ENCODE measurements at regions not wholly inside any gene's neighbourhood (a gene's known extent, or its start where the extent isn't known, plus 50 kb on each side); places are given as distances from the start of the nearest gene placed in this dataset.

DNA sequence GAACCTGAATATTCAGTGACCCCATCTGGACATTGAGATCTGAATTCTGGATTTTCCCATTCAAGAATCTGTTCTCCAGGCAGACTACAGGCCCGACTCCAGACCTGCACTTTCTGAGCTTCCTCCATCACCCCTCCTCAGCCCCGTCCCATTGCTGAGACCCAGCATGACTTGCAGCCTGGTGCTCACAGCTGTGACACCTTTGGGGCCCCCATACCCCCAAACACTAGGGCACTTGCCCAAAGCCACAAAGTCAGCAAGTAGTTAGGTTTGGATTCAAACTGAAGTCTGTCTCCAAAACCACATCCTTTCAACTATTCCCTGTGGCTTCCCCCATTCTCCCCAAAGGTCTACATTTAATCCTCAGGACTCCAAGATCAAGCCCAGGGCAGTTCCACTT is 128.2 kb upstream of the ZBED5 start:
- TF ChIP-seq, protein P1, sequence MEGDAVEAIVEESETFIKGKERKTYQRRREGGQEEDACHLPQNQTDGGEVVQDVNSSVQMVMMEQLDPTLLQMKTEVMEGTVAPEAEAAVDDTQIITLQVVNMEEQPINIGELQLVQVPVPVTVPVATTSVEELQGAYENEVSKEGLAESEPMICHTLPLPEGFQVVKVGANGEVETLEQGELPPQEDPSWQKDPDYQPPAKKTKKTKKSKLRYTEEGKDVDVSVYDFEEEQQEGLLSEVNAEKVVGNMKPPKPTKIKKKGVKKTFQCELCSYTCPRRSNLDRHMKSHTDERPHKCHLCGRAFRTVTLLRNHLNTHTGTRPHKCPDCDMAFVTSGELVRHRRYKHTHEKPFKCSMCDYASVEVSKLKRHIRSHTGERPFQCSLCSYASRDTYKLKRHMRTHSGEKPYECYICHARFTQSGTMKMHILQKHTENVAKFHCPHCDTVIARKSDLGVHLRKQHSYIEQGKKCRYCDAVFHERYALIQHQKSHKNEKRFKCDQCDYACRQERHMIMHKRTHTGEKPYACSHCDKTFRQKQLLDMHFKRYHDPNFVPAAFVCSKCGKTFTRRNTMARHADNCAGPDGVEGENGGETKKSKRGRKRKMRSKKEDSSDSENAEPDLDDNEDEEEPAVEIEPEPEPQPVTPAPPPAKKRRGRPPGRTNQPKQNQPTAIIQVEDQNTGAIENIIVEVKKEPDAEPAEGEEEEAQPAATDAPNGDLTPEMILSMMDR (IDR thresholded peaks at IDR 0.05) = no peak
- no peak for TF ChIP-seq EZH2phosphoT487 (IDR thresholded peaks at IDR 0.05)
- no peak for TF ChIP-seq EZH2 (IDR thresholded peaks at IDR 0.05)
